HG02981 (cell line): ENCODE measurements at regions not wholly inside any gene's neighbourhood (a gene's known extent, or its start where the extent isn't known, plus 50 kb on each side); places are given as distances from the start of the nearest gene placed in this dataset.

Experiments
- ATAC-seq: cut with Tn5 transposase; IDR thresholded peaks from one replicate; pipeline ENCODE4 v1.9.1; 2021; ENCODE audit warnings: mild to moderate bottlenecking, moderate library complexity; ENCODE audit not compliant: unreplicated experiment

DNA sequence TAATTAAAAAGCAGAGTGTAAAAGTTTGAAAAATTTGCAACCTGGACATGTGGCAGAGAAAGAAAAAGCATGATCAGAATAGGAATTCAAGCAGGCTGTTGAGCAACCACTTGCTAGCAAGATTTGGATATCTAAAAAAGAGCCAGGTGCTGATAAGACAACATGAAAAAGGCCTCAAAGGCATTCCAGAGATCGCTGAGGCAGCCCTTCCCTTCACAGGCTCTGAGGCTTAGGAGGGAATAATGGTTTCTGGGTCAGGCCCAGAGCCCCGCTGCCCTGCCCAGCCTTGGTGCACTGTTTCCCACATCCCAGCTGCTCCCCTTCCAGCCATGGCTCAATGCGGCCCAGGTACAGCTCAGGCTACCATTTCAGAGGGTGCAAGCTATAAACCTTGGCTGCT is 64.1 kb upstream of the EEPD1 start:
- ATAC-seq: no peak

- ATAC-seq: no peak
Measured at GRCh38 chr7:36090976-36091873, 61.8 kb upstream of the EEPD1 start.

- no peak for ATAC-seq
Measured at GRCh38 chr7:36091874-36092176, 61.2 kb upstream of the EEPD1 start.

GRCh38 chr7:36092221-36092771 is 60.8 kb upstream of the EEPD1 start:
- ATAC-seq: no peak

- no peak for ATAC-seq
Measured at GRCh38 chr7:36096460-36097095, 56.5 kb upstream of the EEPD1 start.

DNA sequence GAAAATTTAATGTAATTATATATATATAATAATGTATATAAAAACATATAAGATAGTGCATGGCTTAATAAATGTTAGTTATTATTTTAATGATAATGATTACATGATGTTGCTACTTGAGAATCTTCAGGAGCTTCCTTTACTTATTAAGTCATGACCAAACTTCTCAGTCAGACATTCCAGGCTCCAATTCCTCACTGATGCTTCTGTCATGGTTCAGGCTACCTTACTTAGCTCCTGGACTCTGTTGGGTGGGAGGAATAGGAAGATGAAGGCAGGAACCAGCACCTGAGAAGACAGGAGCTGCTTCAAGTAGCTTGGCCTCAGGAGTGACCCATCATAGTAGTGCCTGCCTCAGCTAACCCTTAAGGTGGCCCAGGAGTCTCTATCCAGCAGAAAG is 55.0 kb upstream of the EEPD1 start:
- no peak for ATAC-seq

GRCh38 chr7:36100226-36100625 is 52.8 kb upstream of the EEPD1 start:
- no peak for ATAC-seq

GRCh38 chr7:36100634-36101033 is 52.4 kb upstream of the EEPD1 start:
- ATAC-seq: no peak
